Tibial nerve (tissue), 4 donors: ENCODE measurements at regions not wholly inside any gene's neighbourhood (a gene's known extent, or its start where the extent isn't known, plus 50 kb on each side); places are given as distances from the start of the nearest gene placed in this dataset.

Experiments
- DNase-seq, 2 donors: peaks; one replicate each; pipeline ENCODE4 v3.0.0-alpha.2; 2019; ENCODE audit warnings: low spot score in 2 of 2
- H3K27ac ChIP-seq, 4 donors: fragments of 200-600 bp; sonication (generic) in 3 of 4; one replicate each; pipeline ENCODE4 v1.5.1; 2017 to 2019; ENCODE audit warnings: mild to moderate bottlenecking in 1 of 4
- H3K27me3 ChIP-seq, 2 donors: fragments of 200-600 bp; sonication (generic) in 1 of 2; one replicate each; pipeline versions ENCODE4 v1.5.1 to v1.6.0; 2017 to 2019
- H3K36me3 ChIP-seq, 3 donors: fragments of 200-600 bp; sonication (generic); one replicate each; pipeline ENCODE4 v1.5.1; 2018 to 2019
- H3K4me1 ChIP-seq, 4 donors: fragments of 200-600 bp; sonication (generic) in 3 of 4; one replicate each; pipeline ENCODE4 v1.5.1; 2017 to 2019
- H3K4me3 ChIP-seq, 4 donors: fragments of 200-600 bp; sonication (generic) in 3 of 4; one replicate each; pipeline ENCODE4 v1.5.1; 2017 to 2019; ENCODE audit warnings: mild to moderate bottlenecking in 1 of 4, moderate library complexity in 1 of 4
- H3K9me3 ChIP-seq, 4 donors: fragments of 200-600 bp; sonication (generic) in 3 of 4; one replicate each; pipeline ENCODE4 v1.5.1; 2017 to 2019
- CTCF ChIP-seq, 5 experiments: fragments of 200-600 bp in 3 of 5; fragments of 450-650 bp in 2 of 5; sonication (generic) in 3 of 5; IDR thresholded peaks; one replicate each; pipeline ENCODE4 v1.5.1; 2016 to 2019; ENCODE audit warnings: antibody characterized with exemption in 5 of 5, mild to moderate bottlenecking in 3 of 5, moderate library complexity in 2 of 5
- EP300 ChIP-seq, 2 donors: sonication (generic); formaldehyde crosslinking; IDR thresholded peaks; one replicate each; pipeline ENCODE4 v1.6.1; 2017; ENCODE audit warnings: antibody characterized with exemption in 2 of 2, mild to moderate bottlenecking in 1 of 2
- POLR2A ChIP-seq, 2 donors: fragments of 450-650 bp; IDR thresholded peaks; one replicate each; pipeline ENCODE4 v1.6.1; 2017; ENCODE audit warnings: antibody characterized with exemption in 2 of 2, mild to moderate bottlenecking in 2 of 2, moderate library complexity in 2 of 2
- WGBS, 2 donors: methylation state at CpG; one replicate each; pipeline ENCODE4 v1.1.5; 2018; 5-methylcytosine and 5-hydroxymethylcytosine counted together

- no peaks in the 10 kb centered on the region for H3K36me3 ChIP-seq
- H3K9me3 ChIP-seq = no peaks in the 10 kb centered on the region
- no peak overlapping the region for H3K27ac ChIP-seq
- no peak for DNase-seq
- WGBS, 2 donors = 79 to 81% methylated on average over 2 of the region's 2 CpGs
- TF ChIP-seq EP300 (IDR thresholded peaks at IDR 0.05) (no peak), CTCF (IDR thresholded peaks at IDR 0.05) (no peak), POLR2A (IDR thresholded peaks at IDR 0.05) (no peak)
- H3K4me1 ChIP-seq = no peaks in the 10 kb centered on the region
- H3K27me3 ChIP-seq = no peaks in the 10 kb centered on the region
- H3K4me3 ChIP-seq = no peak overlapping the region
These were observed 263.4 kb downstream of the POU4F1 start for GRCh38 chr13:78339927-78340326.

- Histone ChIP-seq H3K9me3 (no peaks in the 10 kb centered on the region), H3K4me1 (no peaks in the 10 kb centered on the region), H3K4me3 (no peak overlapping the region), H3K27ac (no peak overlapping the region), H3K27me3 (no peaks in the 10 kb centered on the region), H3K36me3 (no peaks in the 10 kb centered on the region)
- no peak for DNase-seq
- WGBS, 2 donors = 71 to 73% methylated on average over 7 of the region's 7 CpGs
- no peak for TF ChIP-seq CTCF (IDR thresholded peaks at IDR 0.05)
- no peak for TF ChIP-seq POLR2A (IDR thresholded peaks at IDR 0.05)
- no peak for TF ChIP-seq EP300 (IDR thresholded peaks at IDR 0.05)
These were observed 269.3 kb downstream of the POU4F1 start for GRCh38 chr13:78334059-78334458.

GRCh38 chr13:78326633-78327032 lies 276.7 kb downstream of the POU4F1 start:
- no peak for DNase-seq
- Histone ChIP-seq H3K36me3 (no peaks in the 10 kb centered on the region), H3K27me3 (no peaks in the 10 kb centered on the region), H3K9me3 (no peaks in the 10 kb centered on the region), H3K4me3 (no peak overlapping the region), H3K4me1 (no peaks in the 10 kb centered on the region), H3K27ac (no peak overlapping the region)
- 68 to 89% methylated on average over 1 of the region's 1 CpG for WGBS, 2 donors
- TF ChIP-seq EP300 (IDR thresholded peaks at IDR 0.05) (no peak), CTCF (IDR thresholded peaks at IDR 0.05) (no peak), POLR2A (IDR thresholded peaks at IDR 0.05) (no peak)

- Histone ChIP-seq H3K27me3 (no peaks in the 10 kb centered on the region), H3K36me3 (no peaks in the 10 kb centered on the region), H3K9me3 (no peaks in the 10 kb centered on the region), H3K27ac (no peak overlapping the region), H3K4me1 (no peaks in the 10 kb centered on the region), H3K4me3 (no peak overlapping the region)
- no peak for DNase-seq
- WGBS, 2 donors = 88 to 92% methylated on average over 1 of the region's 1 CpG
- TF ChIP-seq EP300 (IDR thresholded peaks at IDR 0.05) (no peak), POLR2A (IDR thresholded peaks at IDR 0.05) (no peak), CTCF (IDR thresholded peaks at IDR 0.05) (no peak)
These were observed 277.8 kb downstream of the POU4F1 start for GRCh38 chr13:78325585-78325984.

GRCh38 chr13:78323848-78324247 lies 279.5 kb downstream of the POU4F1 start:
- H3K36me3 ChIP-seq = no peaks in the 10 kb centered on the region
- 86 to 88% methylated on average over 2 of the region's 2 CpGs for WGBS, 2 donors
- H3K27me3 ChIP-seq = no peaks in the 10 kb centered on the region
- DNase-seq = no peak
- no peaks in the 10 kb centered on the region for H3K9me3 ChIP-seq
- no peak overlapping the region for H3K27ac ChIP-seq
- no peaks in the 10 kb centered on the region for H3K4me1 ChIP-seq
- no peak overlapping the region for H3K4me3 ChIP-seq
- TF ChIP-seq POLR2A (IDR thresholded peaks at IDR 0.05) = no peak
- TF ChIP-seq EP300 (IDR thresholded peaks at IDR 0.05) = no peak
- no peak for TF ChIP-seq CTCF (IDR thresholded peaks at IDR 0.05)
